ENCODE measurements at regions not wholly inside any gene's neighbourhood (a gene's known extent, or its start where the extent isn't known, plus 50 kb on each side); places are given as distances from the start of the nearest gene placed in this dataset.

GRCh38 chr2:187986390-187987105 lies 305.1 kb upstream of the GULP1 start:
- ATAC-seq = no peak
- peaks cover 3% of the 10 kb centered on the region for H3K4me1 Mint-ChIP-seq
- H3K27me3 Mint-ChIP-seq = no peaks in the 10 kb centered on the region
- H3K4me3 Mint-ChIP-seq = no peak overlapping the region
- DNase-seq = no peak
- no peaks in the 10 kb centered on the region for H3K36me3 Mint-ChIP-seq (ENCODE audit: low read depth)
- H3K9me3 ChIP-seq (ENCODE audit: control insufficient read depth, low read length, poor library complexity, severe bottlenecking) = no peaks in the 10 kb centered on the region
- no peak overlapping the region for H3K27ac Mint-ChIP-seq

- peaks cover 3% of the 10 kb centered on the region for H3K4me1 Mint-ChIP-seq
- H3K4me3 Mint-ChIP-seq = no peak overlapping the region
- no peaks in the 10 kb centered on the region for H3K9me3 ChIP-seq (ENCODE audit: control insufficient read depth, low read length, poor library complexity, severe bottlenecking)
- H3K27ac Mint-ChIP-seq = no peak overlapping the region
- H3K36me3 Mint-ChIP-seq (ENCODE audit: low read depth) = no peaks in the 10 kb centered on the region
- no peak for DNase-seq
- H3K27me3 Mint-ChIP-seq = no peaks in the 10 kb centered on the region
- ATAC-seq = no peak
Measured at GRCh38 chr2:187988348-187988747, 303.3 kb upstream of the GULP1 start.

DNA sequence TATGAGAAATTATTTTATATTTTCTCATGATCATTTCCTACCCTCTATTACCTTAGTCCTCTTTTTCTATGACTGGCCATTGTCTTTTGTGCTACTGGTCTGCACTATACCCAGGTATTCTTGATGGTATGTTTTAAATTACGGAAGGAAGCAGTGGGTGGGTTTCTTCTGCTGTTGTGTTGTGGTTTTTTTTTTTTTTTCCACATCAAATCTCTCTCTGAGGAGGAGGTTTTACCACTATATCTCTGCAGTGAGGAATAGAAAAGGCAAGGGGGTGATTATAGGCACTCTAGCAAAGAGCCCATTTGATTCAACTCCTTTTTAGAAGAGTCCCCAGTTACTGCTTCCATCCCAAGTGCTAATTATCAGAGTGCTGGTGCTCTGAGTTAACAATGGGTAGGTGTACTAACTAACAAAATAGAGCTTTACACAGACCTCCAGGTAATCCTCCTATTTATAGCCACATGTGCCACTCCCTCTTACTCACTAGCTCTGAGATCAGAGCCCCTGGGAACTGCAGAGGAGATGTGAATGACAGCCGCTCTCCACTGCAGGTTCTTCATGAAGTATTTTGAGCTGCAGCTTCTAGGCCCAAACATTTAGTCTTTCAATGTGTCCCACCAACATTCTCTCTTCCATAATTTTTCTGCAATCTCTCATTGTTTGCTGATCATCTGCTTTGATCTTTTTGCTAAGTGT lies 301.6 kb upstream of the GULP1 start:
- Mint-ChIP-seq H3K4me1 (peaks cover 3% of the 10 kb centered on the region), H3K27me3 (no peaks in the 10 kb centered on the region), H3K4me3 (no peak overlapping the region), H3K36me3 (ENCODE audit: low read depth) (no peaks in the 10 kb centered on the region), H3K27ac (no peak overlapping the region)
- H3K9me3 ChIP-seq (ENCODE audit: control insufficient read depth, low read length, poor library complexity, severe bottlenecking) = no peaks in the 10 kb centered on the region
- ATAC-seq (no peak), DNase-seq (no peak)

- no peaks in the 10 kb centered on the region for H3K9me3 ChIP-seq (ENCODE audit: control insufficient read depth, low read length, poor library complexity, severe bottlenecking)
- DNase-seq (no peak), ATAC-seq (no peak)
- no peaks in the 10 kb centered on the region for H3K36me3 Mint-ChIP-seq (ENCODE audit: low read depth)
- H3K27ac Mint-ChIP-seq = no peak overlapping the region
- peaks cover 3% of the 10 kb centered on the region for H3K4me1 Mint-ChIP-seq
- no peak overlapping the region for H3K4me3 Mint-ChIP-seq
- no peaks in the 10 kb centered on the region for H3K27me3 Mint-ChIP-seq
Measured at GRCh38 chr2:187991389-187991788, 300.3 kb upstream of the GULP1 start.

- Mint-ChIP-seq H3K4me1 (peaks cover 3% of the 10 kb centered on the region), H3K27me3 (no peaks in the 10 kb centered on the region), H3K4me3 (no peak overlapping the region), H3K36me3 (ENCODE audit: low read depth) (no peaks in the 10 kb centered on the region), H3K27ac (no peak overlapping the region)
- ATAC-seq (no peak), DNase-seq (no peak)
- no peaks in the 10 kb centered on the region for H3K9me3 ChIP-seq (ENCODE audit: control insufficient read depth, low read length, poor library complexity, severe bottlenecking)
Measured at GRCh38 chr2:187994464-187995331, 297.0 kb upstream of the GULP1 start.

- no peaks in the 10 kb centered on the region for H3K36me3 Mint-ChIP-seq (ENCODE audit: low read depth)
- H3K4me1 Mint-ChIP-seq = no peaks in the 10 kb centered on the region
- no peaks in the 10 kb centered on the region for H3K9me3 ChIP-seq (ENCODE audit: control insufficient read depth, low read length, poor library complexity, severe bottlenecking)
- H3K4me3 Mint-ChIP-seq = no peak overlapping the region
- no peak overlapping the region for H3K27ac Mint-ChIP-seq
- H3K27me3 Mint-ChIP-seq = no peaks in the 10 kb centered on the region
- DNase-seq (no peak), ATAC-seq (no peak)
Measured at GRCh38 chr2:187995556-187995955, 296.1 kb upstream of the GULP1 start.

GRCh38 chr2:187996630-187997029 lies 295.0 kb upstream of the GULP1 start:
- Mint-ChIP-seq H3K4me3 (no peak overlapping the region), H3K36me3 (ENCODE audit: low read depth) (no peaks in the 10 kb centered on the region), H3K4me1 (no peaks in the 10 kb centered on the region), H3K27ac (no peak overlapping the region), H3K27me3 (no peaks in the 10 kb centered on the region)
- no peak for DNase-seq
- ATAC-seq = no peak
- no peaks in the 10 kb centered on the region for H3K9me3 ChIP-seq (ENCODE audit: control insufficient read depth, low read length, poor library complexity, severe bottlenecking)

GRCh38 chr2:188000189-188000588 lies 291.5 kb upstream of the GULP1 start:
- Mint-ChIP-seq H3K27ac (no peak overlapping the region), H3K27me3 (no peaks in the 10 kb centered on the region), H3K4me3 (no peak overlapping the region), H3K36me3 (ENCODE audit: low read depth) (no peaks in the 10 kb centered on the region), H3K4me1 (no peaks in the 10 kb centered on the region)
- DNase-seq (no peak), ATAC-seq (no peak)
- no peaks in the 10 kb centered on the region for H3K9me3 ChIP-seq (ENCODE audit: control insufficient read depth, low read length, poor library complexity, severe bottlenecking)

DNA sequence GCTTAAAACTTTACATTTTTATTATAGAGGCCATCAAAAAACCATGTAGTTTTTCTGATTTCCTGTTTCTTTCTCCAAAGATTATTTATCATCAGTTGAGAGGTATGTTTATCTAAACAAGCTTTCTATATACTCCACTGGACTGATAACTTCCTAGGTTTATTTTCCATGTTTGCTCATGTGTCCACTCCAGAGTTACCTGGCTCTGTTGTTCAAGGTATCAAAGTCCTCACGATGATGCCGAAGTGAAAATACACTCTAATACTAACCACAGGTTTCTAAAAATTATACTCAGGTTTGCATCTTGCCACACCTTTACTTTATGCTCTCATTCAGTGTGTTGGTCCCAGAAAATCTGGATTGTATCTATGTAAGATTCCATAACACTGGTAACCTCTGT lies 287.9 kb upstream of the GULP1 start:
- no peaks in the 10 kb centered on the region for H3K36me3 Mint-ChIP-seq (ENCODE audit: low read depth)
- H3K27ac Mint-ChIP-seq = no peak overlapping the region
- no peaks in the 10 kb centered on the region for H3K27me3 Mint-ChIP-seq
- no peak for DNase-seq
- H3K4me1 Mint-ChIP-seq = no peaks in the 10 kb centered on the region
- H3K4me3 Mint-ChIP-seq = no peak overlapping the region
- no peaks in the 10 kb centered on the region for H3K9me3 ChIP-seq (ENCODE audit: control insufficient read depth, low read length, poor library complexity, severe bottlenecking)
- ATAC-seq = no peak

DNA sequence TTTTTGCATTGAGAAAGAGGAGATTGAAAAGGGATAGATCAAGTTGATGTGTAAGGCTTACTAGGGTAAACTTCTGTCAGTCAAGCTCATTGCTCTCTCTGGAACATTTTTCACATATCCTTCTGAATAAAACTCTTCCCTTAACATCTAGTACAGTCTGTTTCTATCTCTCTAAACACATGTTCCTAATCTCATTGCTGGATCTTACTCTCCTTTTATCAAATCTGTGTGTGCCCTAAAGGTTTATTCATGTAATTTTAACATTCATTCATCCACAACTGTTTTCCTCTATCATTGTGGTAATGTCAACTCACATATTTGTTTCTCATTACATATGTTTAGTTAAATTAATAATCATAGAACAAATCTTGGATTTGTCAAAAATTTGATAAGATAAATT lies 277.9 kb upstream of the GULP1 start:
- Mint-ChIP-seq H3K27ac (no peak overlapping the region), H3K4me1 (no peaks in the 10 kb centered on the region), H3K4me3 (no peak overlapping the region), H3K36me3 (ENCODE audit: low read depth) (no peaks in the 10 kb centered on the region), H3K27me3 (no peaks in the 10 kb centered on the region)
- ATAC-seq = no peak
- H3K9me3 ChIP-seq (ENCODE audit: control insufficient read depth, low read length, poor library complexity, severe bottlenecking) = no peaks in the 10 kb centered on the region
- DNase-seq = no peak

- no peak overlapping the region for H3K27ac Mint-ChIP-seq
- DNase-seq = no peak
- ATAC-seq = no peak
- H3K9me3 ChIP-seq (ENCODE audit: control insufficient read depth, low read length, poor library complexity, severe bottlenecking) = no peaks in the 10 kb centered on the region
- no peak overlapping the region for H3K4me3 Mint-ChIP-seq
- H3K27me3 Mint-ChIP-seq = no peaks in the 10 kb centered on the region
- no peaks in the 10 kb centered on the region for H3K36me3 Mint-ChIP-seq (ENCODE audit: low read depth)
- no peaks in the 10 kb centered on the region for H3K4me1 Mint-ChIP-seq
Measured at GRCh38 chr2:188016917-188017316, 274.8 kb upstream of the GULP1 start.

- H3K36me3 Mint-ChIP-seq (ENCODE audit: low read depth) = no peaks in the 10 kb centered on the region
- no peak for DNase-seq
- H3K9me3 ChIP-seq (ENCODE audit: control insufficient read depth, low read length, poor library complexity, severe bottlenecking) = no peaks in the 10 kb centered on the region
- H3K27me3 Mint-ChIP-seq = no peaks in the 10 kb centered on the region
- no peak overlapping the region for H3K27ac Mint-ChIP-seq
- H3K4me3 Mint-ChIP-seq = no peak overlapping the region
- H3K4me1 Mint-ChIP-seq = no peaks in the 10 kb centered on the region
- ATAC-seq = no peak
Measured at GRCh38 chr2:188022389-188022788, 269.3 kb upstream of the GULP1 start.

- H3K27ac Mint-ChIP-seq = no peak overlapping the region
- no peaks in the 10 kb centered on the region for H3K9me3 ChIP-seq (ENCODE audit: control insufficient read depth, low read length, poor library complexity, severe bottlenecking)
- no peaks in the 10 kb centered on the region for H3K27me3 Mint-ChIP-seq
- no peaks in the 10 kb centered on the region for H3K36me3 Mint-ChIP-seq (ENCODE audit: low read depth)
- DNase-seq = no peak
- no peak for ATAC-seq
- H3K4me3 Mint-ChIP-seq = no peak overlapping the region
- H3K4me1 Mint-ChIP-seq = no peaks in the 10 kb centered on the region
Measured at GRCh38 chr2:188023035-188023434, 268.6 kb upstream of the GULP1 start.
